Muscle of back (tissue), 3 donors: ENCODE measurements at regions not wholly inside any gene's neighbourhood (a gene's known extent, or its start where the extent isn't known, plus 50 kb on each side); places are given as distances from the start of the nearest gene placed in this dataset.
"Not testable (repeated sequence)": the region's sequence is repeated elsewhere in the genome, so short reads cannot be mapped to it uniquely, and the experiment has no call there.

ENCODE experiments used
- DNase-seq, 3 donors: peaks; one replicate each; pipeline versions ENCODE4 v3.0.0 to v3.0.0-alpha.2; 2013

GRCh38 chr14:89566644-89567415 lies 149.8 kb upstream of the FOXN3 start:
- no peak for DNase-seq

GRCh38 chr14:89566180-89566579 lies 149.1 kb upstream of the FOXN3 start:
- no peak for DNase-seq

DNA sequence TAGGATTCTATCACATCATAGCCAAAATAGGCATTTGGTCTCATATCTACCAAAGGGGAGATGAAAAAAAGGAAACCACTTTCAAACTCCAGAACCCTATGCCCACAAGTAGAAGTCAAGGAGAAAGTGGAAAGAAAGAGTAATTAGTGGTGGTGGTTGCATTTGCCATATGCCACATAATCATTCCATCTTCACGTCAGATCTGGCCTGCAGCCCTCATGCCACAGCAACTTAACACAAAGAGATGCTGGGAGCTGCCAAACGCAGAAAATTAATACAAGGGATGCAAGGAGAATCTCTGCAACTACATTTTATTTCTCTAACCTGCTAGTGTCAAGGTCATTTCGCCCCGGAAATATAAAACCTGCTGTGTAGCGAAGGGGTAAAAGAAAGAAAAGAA lies 148.6 kb upstream of the FOXN3 start:
- no peak for DNase-seq

DNA sequence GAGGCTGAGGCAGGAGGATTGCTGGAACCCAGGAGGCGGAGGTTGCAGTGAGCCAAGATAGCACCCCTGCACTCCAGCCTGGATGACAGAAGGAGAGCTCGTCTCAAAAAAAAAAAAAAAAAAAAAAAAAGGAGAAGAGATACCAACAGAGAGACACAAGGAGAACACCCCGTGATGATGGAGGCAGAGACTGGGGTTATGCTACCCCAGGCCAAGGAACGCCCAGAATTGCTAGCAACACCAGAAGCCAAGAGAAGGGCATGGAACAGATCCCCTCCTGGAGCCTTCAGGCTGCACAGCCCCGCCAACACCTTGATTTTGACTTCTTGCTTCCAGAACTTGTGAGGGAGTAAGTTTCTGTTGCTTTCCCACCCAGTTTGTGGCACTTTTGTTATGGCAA lies 148.0 kb upstream of the FOXN3 start:
- DNase-seq: no peak

GRCh38 chr14:89564286-89564957 lies 147.4 kb upstream of the FOXN3 start:
- DNase-seq: no peak

DNA sequence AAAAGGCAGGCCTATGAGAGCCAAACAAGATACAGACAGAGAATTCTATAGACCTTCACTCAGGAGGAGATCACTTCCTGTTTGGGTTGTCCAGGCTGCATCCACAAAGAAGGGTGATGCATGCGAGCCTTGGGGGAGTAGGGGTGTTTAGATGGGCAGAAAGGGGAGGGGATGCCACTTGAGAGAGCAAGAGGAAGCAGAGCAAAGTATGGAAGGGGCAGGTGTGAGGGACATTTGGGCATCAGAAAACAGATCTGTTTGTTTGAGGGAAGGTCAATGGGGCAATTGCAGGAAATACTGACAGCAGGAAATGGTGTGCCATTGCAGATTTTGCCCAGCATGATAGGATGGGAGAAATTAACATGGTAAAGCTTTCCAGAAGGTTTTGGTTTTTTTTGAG lies 146.4 kb upstream of the FOXN3 start:
- DNase-seq: no peak

DNA sequence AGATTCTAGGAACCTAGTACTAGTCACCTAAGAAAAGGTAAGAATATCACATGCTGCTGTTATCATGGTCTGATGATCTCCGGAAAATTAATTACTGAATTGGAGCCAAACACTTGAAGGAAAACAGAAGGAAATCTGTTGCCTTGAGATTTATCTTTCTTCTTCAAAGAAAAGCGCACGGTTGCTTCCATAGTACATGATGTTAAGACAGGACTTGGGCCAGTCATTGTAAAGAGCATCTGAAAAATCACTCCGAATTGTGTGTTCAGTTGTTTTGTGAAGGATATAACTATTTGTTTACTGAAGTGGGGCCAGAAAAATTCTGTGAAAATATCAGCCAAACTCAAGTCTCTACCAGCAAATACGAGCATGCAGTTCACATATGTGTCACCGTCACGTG lies 134.9 kb upstream of the FOXN3 start:
- no peak for DNase-seq

DNA sequence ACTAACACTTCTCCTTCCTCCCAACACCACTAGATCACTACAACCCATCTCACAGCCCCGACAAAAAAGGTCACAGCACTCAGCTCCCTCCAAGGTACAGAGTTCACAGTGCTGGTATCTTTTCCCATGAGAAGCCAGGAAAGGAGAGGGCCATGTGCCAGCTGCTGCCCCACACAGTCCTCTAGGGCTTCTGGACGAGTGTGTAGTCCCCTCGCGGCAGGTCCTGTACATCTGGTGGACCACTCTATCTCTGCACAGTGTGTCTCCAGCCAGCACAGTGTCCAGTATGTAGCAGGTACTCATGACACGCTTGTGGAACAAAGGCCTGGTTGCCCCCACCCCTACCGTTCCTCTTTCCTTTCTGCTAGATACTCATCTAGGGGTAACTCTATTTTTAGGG lies 134.4 kb upstream of the FOXN3 start:
- no peak for DNase-seq

DNA sequence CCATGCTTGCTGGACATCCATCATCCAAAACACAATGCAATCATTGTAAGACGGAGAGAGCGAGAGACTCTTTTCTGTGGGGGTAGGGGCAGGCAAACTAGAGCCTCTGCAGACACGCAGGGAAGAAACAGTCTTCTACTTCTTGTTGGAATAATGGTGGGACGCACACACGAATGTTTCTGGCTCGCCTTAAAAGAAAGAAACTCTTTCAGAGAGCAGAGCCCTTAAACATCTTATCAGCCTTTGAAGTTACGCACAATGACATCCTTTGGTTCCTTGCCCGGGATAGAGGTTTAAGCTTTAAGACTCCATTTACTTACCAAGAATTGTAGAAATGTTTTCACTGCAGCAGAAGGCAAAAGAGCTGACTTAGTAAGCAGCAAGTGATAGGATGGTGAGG lies 133.8 kb upstream of the FOXN3 start:
- no peak for DNase-seq

- DNase-seq: no peak
These were observed 132.5 kb upstream of the FOXN3 start for GRCh38 chr14:89549381-89550125.

DNA sequence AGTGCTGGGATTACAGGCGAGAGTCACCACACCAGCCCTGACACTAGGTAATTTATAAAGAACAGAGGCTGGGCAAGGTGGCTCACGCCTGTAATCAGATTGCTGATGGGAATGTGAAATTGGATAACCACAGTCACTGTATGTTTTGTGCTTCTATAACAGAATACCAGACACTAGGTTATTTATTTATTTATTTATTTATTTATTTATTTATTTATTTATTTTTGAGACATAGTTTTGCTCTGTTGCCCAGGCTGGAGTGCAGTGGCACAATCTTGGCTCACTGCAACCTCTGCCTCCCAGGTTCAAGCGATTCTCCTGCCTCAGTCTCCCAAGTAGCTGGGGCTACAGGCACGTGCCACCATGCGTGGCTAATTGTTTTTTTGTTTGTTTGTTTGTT lies 130.0 kb upstream of the FOXN3 start:
- not testable (repeated sequence) for DNase-seq

- DNase-seq: no peak
These were observed 127.7 kb upstream of the FOXN3 start for GRCh38 chr14:89544636-89545301.

- peak in 2 of 3 donors; percentile 67 to 71 for DNase-seq
These were observed 126.4 kb upstream of the FOXN3 start for GRCh38 chr14:89543425-89543790.

DNA sequence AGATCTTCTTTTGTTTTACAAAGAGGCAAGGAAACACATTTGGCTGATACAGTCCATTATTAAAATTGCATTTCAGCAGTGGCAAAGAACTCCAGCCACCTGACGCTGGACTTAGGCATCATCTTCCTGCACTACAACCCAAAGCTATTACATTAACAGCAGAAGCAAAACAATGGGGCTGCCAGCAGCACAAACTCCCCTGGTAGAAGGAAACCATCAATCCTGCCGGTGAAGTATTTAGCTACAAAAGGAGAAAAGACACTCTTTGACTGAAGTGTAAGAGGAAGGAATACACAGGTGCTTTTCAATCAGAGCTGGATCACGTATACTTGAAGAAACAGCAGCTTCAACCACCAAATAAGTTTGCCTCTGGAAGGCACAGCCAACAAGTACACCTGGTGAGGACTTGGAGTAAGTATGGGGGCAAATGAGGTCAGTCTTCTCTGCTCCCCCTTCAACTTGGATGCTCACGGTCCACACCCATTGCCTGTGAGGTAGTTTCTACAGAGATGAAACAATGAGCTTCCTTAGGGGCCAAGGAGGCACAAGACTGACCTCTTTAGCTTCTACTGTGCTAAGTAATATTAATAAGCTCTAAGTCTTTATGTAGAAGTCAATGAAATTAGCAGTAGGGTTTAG lies 125.9 kb upstream of the FOXN3 start:
- DNase-seq: no peak

GRCh38 chr14:89540830-89541470 lies 123.9 kb upstream of the FOXN3 start:
- DNase-seq: peak in 1 of 3 donors; percentile 75

DNA sequence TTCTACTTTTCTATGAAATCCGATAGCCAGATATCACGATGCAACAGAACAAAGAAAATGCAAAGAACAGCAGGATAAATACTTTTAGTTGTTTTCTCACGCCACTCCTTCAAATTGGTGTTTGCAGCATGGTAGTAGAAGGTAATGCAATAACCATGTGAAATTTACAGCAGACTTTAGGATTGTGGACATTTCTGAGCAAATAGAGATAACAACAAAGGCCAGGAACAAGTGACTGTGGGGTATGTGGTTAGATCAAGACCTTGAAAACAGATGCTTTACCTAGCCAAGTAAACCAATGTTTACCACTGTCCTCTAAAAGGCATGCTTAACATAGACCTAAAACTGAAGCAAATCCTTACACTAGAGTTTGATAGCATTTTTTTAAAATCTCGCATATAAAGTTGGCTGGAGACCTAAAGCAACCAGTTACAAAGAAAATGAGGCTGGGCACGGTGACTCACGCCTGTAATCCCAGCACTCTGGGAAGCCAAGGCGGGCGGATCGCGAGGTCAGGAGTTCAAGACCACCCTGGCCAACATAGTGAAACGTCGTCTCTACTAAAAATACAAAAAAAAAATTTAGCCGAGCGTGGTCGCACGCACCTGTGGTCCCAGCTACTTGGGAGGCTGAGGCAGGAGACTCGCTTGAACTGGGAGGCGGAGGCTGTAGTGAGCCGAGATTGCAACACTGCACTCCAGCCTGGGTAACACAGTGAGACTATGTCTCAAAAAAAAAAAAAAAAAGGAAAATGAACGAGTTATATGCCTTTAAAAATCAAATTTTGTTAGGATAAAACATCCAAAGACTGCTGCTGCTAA lies 123.2 kb upstream of the FOXN3 start:
- DNase-seq: no peak

GRCh38 chr14:89537911-89538310 lies 120.9 kb upstream of the FOXN3 start:
- DNase-seq: no peak

- DNase-seq: no peak
These were observed 118.1 kb upstream of the FOXN3 start for GRCh38 chr14:89534902-89535685.

- DNase-seq: no peak
These were observed 116.7 kb upstream of the FOXN3 start for GRCh38 chr14:89533766-89534165.

DNA sequence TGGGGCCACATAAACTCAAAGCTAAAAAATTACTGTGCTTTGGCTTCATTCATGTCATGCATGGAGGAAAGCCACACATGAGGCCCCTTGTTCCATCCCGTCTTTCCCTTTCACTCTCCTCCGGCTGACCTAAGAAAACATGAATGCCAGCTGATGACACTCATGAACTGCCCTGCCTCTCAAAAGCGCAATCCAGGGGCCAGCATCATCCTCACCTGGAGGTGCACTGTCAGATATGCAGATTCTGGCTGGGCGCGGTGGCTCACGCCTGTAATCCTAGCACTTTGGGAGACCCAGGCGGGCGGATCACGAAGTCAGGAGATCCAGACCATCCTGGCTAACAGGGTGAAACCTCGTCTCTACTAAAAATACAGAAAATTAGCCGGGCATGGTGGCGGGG lies 116.1 kb upstream of the FOXN3 start:
- DNase-seq: no peak
